NCI-H2227 (cell line): ENCODE measurements at regions not wholly inside any gene's neighbourhood (a gene's known extent, or its start where the extent isn't known, plus 50 kb on each side); places are given as distances from the start of the nearest gene placed in this dataset.
"Not testable (repeated sequence)": the region's sequence is repeated elsewhere in the genome, so short reads cannot be mapped to it uniquely, and the experiment has no call there.

Experiments
- DNase-seq: peaks from one replicate; lab custom pipeline; 2025; ENCODE audit not compliant: unreplicated experiment; lab: John Stamatoyannopoulos, UW

DNA sequence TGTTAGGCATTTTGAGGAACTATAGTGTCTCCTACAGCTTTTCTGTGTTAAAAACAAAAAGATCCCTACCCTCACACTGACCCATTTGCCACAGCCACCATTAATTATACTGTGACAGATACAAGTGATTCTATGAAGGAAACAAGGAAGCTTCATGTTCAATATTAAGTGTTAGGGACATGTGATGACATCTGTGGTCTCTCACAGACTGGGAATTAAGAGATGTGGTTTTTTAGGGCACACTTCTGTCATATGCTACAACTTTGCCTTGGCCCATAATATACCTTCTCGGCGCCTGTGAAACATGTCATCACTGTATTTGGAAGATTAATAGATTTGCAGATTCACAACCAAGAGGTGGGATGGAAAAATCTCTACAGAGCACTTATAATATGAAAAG, 102.9 kb upstream of the TCF21 start:
- no peak for DNase-seq

DNA sequence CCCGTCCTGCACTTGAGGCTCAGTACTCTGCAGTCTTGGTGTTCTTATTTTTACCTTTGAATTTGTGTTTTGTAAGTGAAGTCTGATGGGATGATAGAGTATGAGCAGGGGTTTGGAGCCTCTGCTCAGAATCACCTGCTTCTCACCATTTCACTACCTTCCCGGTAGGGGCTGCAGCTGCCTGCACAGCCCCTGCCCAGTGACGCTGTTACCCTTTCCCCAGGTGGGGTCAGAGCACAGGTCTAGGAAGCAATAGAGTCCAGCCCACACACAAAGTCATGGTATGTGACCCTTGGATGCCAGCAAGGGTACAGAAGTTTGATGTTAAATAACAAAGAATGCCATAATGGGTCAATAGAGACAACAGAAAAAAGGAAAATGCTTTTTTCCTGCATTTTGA, 101.8 kb upstream of the TCF21 start:
- no peak for DNase-seq

DNA sequence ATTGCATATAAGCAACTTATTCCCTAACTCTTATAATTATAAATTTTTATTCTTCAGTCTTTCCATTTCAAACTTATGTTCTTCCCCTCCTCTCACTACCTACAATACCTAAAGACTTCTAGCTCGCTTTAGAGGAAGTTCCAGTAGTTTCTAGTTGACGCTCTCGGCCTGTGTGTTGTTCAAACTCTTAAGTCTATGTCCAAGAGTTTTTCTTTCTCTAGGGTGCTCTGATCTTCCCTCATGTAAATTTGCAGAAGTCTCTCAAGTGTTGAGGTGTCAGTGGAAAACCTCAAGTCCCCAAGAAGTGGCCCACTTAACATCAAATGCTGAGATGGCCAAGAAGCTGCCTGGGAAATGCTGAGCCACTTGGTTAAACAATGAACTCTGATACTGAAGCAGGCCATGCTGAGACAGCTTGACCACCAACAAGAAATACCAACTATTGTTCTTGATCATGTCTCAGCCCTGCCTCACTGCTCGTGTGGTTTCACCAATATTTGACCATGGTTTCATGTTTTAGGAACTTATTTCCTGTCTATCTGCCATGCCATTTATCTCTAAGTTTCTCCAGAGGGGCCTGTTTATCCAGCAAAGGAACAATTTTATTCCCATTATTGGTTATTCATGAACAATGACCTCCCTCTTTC, 100.9 kb upstream of the TCF21 start:
- DNase-seq: no peak

DNA sequence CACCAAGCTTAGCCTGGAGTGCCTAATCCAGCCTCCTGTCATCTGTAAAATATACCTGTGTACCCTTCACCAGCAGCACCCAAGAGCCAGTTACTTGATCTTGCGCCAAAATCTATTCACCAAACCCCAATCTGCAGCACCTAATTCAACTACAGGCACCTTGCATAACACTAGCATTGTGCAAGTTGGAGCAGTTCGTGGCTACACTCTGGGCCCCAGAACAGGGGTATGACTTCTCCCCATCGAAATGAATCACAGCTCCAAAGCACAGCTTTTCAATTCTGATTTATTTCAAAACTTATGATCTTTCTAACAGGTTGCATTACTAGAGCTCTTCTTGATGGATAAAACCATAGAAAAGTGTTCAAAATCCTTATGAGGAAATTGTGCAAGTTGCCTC, 100.4 kb upstream of the TCF21 start:
- DNase-seq: no peak

DNA sequence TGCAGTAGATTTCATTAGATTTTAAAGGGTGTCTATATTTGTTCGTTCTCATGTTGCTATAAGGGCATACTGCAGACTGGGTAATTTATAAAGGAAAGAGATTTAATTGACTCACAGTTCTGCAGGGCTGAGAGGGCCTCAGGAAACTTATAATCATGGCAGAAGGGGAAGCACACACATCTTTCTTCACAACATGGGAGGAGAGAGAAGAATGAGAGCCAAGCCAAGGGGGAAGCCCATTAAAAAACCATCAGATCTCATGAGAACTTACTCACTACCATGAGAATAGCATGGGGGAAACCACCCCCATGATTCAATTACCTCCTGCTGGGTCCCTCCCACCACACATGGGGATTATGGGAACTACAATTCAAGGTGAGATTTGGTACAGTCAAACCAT, 99.5 kb upstream of the TCF21 start:
- DNase-seq: not testable (repeated sequence)

DNA sequence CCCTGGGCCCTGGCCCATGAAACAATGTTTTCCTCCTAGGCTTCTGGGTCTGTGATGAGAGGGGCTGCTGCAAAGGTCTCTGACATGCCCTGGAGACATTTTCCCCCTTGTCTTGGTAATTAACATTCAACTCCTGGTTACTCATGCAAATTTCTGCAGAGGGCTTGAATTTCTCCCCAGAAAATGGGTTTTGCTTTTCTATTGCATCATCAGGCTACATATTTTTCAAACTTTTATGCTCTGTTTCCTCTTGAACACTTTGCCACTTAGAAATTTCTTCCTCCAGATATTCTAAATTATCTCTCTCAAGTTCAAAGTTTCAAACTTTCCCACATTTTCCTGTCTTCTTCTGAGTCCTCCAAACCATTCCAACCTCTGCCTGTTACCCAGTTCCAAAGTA, 98.2 kb upstream of the TCF21 start:
- DNase-seq: not testable (repeated sequence)

DNA sequence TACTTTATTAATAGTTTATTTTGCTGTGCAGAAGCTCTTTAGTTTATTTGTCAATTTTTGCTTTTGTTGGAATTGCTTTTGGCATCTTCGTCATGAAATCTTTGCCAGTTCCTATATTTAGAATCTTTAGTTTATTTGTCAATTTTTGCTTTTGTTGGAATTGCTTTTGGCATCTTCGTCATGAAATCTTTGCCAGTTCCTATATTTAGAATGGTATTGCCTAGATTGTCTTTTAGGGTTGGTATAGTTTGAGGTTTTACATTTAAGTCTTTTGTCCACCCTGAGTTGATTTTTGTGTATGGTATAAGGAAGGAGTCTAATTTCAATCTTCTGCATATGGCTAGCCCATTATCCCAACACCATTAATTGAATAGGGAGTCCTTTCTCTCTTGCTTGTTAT, 93.9 kb upstream of the TCF21 start:
- not testable (repeated sequence) for DNase-seq

DNA sequence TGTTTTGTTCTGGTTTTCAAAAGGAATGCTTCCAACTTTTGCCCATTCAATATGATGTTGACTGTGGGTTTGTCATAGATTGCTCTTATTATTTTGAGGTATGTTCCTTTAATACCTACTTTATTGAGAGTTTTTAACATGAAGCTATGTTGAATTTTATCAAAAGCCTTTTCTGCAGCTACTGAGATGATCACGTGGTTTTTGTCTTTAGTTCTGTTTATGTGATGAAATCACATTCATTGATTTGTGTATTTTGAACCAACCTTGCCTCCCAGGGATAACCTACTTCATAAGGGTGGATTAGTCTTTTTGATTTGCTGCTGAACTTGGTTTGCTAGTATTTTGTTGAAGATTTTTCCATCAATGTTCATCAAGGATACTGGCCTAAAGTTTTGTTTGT, 92.7 kb upstream of the TCF21 start:
- DNase-seq: no peak

DNA sequence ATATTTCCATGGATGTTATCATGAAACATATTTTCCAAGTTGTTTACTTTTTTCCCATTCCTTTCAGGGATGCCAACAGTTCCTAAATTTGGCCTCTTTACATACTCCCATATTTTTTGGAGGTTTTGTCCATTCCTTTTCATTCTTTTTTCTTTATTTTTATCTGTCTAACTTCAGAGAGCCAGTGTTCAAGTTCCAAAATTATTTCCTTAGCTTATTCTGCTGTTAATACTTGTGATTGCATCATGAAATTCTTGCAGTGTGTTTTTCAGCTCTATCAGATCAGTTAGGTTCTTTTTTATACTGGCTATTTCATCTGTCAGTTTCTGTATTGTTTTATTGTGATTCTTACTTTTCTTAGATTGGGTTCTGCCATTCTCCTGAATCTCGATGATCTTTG, 89.9 kb upstream of the TCF21 start:
- DNase-seq: no peak

DNA sequence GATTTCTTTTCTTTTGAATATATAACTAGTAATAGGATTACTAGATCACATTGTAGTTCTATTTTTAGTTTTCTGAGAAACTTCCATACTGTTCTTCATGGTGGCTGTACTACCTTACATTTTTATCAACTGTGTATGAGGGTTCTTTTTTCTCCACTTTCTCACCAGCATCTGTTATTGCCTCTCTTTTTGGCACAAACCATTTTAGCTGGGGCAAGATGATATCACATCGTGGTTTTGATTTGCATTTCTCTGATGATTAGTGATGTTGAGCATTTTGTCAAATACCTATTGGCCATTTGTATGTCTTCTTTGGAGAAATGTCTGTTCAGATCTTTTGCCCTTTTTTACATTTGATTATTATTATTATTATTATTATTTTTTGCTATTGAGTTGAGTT, 86.1 kb upstream of the TCF21 start:
- no peak for DNase-seq

DNA sequence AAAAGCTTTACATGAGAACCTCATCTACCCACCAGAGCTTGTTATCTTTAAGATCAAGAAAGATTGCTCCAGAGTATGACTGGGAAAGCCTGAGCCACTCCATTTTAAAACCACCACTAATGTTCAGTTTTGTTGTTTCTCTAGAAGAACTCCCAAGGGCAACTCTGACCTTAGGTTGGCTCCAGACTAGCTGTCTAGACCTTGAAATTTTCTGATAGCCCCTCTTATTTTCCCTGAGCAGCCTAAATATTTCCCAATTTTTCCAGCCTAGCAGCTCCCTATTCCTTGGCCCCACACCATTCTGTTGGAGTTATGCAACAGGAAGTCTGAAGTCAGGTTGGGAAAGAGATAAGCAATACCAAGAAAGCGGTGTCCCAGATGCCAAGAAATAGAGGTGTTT, 84.6 kb upstream of the TCF21 start:
- DNase-seq: no peak

DNA sequence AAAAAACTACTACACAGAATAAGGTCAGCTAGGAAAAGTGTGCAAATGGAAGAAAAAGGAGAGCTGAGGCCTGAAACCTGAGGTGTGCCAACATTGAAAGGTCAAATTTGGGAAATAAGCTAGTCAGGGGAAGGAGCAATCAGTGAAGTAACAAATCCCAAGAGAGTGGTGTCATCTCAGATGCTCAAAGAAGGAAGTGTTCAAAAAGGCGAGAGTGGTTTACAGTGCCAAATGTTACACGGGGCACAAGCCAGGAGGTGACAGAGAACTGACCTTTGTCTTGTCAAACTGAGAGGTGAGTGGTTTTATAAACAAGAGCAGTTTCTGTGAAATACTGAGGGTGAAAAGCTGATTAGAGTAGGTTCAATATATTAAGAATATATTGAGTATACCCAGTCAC, 83.0 kb upstream of the TCF21 start:
- no peak for DNase-seq

DNA sequence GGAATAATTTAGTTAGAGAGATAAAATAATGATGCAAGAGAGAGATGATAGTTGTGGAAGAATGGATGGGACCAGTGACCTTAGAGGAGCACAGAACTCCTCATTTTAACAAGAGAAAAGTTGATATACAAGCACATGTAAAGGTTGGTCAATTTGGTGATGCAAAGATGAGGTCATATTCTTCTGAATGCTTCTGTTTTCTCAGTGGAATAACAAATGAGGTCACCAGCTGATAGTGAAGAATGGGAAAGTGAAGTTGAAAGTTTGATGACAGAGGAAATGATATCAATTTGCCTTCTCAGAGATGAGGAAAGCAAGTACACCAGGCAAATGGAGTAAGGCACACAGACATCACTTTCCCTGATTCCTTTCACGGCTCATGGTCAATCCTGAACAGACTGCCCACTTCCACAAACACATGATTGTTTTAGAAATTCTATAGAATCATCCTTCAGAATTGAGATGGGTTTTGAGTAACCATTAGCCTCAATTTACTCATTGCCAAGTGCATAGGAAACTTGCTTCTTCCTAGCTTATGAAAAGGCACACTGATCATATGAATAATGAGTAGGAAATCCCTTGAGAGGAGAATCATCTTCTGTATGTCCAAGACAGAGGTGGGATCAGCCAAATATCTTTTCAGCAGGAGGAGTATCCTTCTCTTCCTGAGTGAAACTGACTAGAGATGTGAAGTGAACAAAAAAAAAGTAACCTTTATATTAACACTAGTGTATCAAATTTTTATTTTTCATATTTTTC, 82.4 kb upstream of the TCF21 start:
- no peak for DNase-seq

DNA sequence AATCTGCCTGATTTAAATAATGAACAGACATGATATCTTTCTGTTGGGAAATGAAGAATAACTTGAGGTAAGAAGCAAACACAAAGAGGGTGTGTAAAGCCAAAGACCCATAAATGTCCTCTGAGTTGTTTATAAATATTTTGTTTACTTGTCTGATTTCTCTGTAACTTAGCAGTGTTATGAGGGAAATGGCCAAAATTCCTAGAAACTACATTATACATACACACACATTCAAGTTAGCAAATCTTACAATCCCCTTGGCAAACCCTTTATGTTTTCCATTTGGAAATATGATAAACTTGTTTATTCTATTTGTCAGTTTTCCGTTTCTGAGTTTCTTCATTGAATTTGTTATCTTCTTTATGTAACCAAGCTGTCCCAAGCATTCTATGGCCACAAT, 81.4 kb upstream of the TCF21 start:
- no peak for DNase-seq

DNA sequence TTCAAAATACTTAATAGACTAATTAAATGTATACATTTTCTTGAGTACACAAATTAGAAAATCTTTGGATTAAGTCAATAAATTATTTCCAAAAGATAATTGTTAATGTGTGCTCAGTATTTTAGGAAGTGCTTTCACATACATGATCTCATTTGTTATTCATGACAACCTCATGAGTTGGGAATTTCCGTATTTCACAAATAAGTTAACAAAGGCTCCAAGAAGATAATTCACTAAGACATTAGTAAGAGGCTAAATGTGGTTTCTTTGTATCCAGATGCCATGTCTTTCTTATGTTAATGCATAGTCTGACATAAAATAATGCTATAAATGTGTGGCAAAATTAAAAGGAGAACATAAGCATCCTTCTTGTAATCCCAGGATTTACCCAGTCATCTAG, 79.5 kb upstream of the TCF21 start:
- DNase-seq: no peak

DNA sequence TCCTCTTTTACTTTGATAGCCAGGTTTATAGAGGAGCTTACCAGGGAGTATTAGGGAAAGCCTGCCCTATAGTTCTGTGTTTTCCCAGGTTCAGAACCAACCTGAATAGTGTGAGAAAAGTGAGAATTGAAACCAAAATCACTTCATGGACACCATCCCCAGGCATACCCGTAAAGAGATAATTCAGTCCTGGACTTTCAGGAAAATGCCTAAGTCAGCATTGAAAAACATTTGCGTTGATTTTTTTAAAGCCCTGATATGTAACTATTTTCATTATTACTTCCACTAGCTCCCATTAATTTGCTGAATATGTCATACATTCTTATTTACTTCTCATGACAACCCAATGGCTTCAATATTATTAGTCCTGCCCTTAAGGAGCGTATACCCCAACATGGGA, 77.4 kb upstream of the TCF21 start:
- DNase-seq: no peak

DNA sequence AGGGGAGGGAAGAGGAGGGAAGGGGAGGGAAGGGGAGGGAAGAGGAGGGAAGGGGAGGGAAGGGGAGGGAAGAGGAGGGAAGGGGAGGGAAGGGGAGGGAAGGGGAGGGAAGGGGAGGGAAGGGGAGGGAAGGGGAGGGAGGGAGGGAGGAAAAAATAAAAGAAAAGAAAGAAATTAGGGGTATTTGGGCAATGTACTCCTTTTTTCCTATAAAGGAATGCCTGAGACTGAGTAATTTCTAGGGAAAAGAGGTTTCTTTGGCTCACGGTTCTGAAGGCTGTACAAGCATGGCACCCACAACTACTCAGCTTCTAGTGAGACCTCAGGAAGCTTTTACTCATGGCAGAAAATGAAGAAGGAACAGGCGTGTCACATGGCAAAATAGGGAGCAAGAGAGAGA, 76.5 kb upstream of the TCF21 start:
- not testable (repeated sequence) for DNase-seq

DNA sequence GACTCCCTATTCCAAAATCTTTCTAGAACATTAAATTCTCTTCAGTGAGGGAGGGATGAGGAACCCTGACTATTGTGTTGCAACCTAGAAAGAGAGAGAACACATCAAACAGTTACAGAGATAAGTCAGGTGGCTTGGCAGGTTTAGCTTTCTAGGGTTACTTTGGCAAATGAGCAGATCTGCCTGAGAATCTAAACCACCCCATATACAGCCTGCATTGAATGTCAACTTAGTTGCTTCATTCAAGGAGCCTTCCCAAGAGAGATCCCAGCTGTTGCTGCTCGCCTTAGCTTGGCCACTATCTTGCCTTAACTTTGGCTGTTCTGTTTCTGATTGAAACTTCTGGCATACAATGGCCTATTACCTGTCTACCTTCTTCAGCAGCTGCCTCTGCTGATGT, 74.7 kb upstream of the TCF21 start:
- DNase-seq: no peak

DNA sequence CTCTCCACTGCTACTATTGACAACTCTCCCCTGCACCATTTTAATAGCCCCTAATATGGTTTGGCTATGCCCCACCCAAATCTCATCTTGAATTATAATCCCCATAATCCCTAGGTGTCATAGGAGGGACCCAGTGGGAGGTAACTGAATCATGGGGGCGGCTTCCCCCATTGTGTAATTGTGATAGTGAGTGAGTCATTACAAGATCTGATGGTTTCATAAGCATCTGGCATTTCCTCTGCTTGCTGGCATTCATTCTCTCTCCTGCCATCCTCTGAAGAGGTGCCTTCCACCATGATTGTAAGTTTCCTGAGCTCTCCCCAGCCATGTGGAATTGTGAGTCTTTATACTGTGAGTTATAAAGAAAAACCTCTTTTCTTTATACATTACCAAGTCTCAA, 74.1 kb upstream of the TCF21 start:
- no peak for DNase-seq

DNA sequence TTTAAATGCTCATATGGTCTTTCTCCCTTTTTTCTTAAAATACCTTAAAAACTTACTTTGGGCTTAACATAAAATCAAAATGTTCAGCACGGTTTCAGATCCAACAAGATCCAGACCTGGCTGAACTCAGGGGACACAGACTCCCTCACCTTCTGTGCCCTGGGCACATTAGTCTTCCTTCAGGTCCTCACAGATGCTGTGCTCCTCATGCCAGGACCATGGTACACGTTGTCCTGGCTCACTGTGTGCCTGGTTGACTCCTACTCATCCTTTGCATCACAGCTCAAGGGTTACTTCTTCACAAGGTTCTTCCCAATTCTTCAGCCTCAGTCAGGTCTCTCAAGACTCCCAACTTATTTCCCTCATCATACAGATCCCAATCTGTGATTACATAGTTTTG, 73.6 kb upstream of the TCF21 start:
- no peak for DNase-seq

DNA sequence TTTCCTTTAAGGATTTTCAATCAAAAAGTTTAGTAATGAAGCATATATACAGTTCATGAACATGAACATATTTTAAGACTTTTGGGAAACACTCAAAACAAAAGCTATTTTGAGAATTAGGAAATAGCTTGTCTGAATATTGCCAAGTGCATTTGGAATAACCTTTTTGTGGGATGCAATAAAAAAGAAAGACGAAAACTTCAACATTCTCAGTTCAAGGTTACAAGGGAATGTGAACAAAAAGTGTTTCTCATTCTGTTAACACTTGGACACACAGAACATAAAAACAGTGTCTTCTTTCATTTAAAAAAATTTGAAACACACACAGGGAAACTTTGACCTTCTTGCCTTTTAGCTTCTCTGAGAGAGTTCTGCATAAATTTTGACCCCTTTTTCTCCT, 72.7 kb upstream of the TCF21 start:
- no peak for DNase-seq

DNA sequence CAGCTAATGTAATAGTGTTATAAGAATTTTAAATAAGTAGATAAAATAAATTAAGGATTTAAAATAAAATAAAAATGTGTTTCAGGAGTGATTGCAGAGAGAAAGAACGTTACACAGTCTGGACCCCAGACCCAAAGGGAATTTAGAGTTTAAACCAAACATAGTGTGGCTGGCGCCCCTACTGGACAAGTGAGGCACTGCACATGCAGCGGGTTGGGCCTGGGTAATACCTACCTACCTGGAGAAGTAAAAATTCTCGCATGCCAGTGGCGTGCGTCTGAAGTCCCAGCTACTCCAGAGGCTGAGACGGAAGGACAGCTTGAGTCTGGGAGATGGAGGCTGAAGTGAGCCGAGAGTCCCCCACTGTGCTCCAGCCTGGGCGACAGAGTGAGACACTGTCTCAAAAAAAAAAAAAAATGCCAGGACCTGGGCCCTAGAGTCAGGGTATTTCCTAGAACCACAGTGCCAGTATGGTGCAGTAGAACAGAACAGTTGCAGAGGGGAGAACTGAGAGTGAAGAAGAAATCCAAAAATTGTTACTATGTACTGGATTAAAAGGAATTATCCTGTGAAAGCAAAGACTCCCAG, 71.4 kb upstream of the TCF21 start:
- no peak for DNase-seq

DNA sequence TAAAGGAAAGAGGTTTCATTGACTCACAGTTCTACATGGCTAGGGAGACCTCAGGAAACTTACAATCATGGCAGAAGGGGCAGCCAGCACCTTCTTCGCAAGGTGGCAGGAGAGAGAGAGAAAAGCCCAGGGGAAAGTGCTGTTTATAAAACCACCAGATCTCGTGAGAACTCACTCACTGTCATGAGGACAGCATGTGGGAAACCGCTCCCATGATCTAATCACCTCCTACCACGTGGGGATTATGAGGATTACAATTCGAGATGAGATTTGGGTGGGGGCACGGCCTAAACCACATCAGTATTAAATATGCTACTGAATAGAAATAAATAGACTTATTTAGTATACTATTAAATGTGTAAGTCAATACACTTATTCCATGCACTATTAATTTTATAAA, 70.6 kb upstream of the TCF21 start:
- no peak for DNase-seq
